NOMO-1 treated with dmso at 0.1 percent for 144 hours (cell line): ENCODE measurements at regions not wholly inside any gene's neighbourhood (a gene's known extent, or its start where the extent isn't known, plus 50 kb on each side); places are given as distances from the start of the nearest gene placed in this dataset.

Experiments
- DNase-seq: peaks from one replicate; lab custom pipeline; 2025; ENCODE audit not compliant: unreplicated experiment; lab: John Stamatoyannopoulos, UW

DNA sequence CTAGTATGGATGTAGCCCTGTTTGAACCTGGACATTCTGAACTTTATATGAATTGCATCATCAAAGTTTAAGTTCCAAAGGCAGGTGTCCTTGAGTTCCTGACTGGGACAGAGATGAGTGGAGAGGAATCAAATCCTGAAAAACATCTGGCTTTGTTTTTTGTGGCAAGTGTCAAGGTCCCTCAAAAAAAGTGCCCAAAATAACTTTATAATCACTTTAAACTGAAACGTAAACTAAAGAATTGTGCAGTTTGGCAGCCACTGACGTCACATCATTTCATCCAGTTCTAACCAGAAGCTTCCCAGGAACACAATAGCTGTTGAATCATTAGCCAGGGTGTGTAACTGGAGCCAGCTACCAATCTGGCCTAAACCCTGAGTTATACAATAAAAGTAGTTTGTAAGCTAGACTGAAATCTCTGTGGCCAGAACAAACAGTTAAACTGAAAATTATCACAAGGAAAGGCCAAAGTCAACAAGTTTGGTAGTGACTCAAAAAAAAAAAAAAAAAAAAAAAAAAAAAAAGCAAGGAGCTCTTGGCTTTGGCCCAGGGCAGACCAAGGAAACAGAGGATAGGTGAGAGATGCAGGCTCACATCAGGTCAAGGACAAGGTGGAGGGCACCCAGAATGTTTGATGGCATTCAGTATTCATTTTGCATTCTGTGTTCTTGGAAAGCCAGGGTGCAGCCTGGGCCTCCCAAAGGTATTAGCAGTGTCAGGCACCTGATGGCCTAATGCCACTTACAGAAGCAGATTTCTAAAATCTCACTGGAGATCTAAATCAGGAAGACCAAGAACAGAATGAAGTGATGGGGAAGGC is 74.3 kb downstream of the TNFSF18 start:
- no peak for DNase-seq

- DNase-seq: no peak
Observed at GRCh38 chr1:172977296-172978017, 73.3 kb downstream of the TNFSF18 start.

- DNase-seq: no peak
Observed at GRCh38 chr1:172978595-172978994, 72.1 kb downstream of the TNFSF18 start.

GRCh38 chr1:172979828-172980227 is 70.9 kb downstream of the TNFSF18 start:
- DNase-seq: no peak

GRCh38 chr1:172980456-172980855 is 70.3 kb downstream of the TNFSF18 start:
- DNase-seq: no peak

DNA sequence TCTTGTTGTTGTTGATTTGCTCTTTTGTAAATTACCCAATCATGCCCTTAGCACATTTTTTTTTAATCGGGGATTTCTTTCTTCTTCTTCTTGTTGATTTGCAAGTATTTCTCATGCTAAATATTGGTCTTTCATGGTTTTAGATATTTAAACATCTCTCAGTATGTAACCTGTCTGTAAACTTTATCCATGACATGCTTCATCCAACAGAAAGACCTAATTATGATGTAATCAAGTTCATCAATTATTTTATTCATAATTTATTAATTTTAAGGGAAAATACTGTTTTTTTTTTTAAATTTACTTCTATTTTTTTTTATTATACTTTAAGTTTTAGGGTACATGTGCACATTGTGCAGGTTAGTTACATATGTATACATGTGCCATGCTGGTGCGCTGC is 69.8 kb downstream of the TNFSF18 start:
- no peak for DNase-seq
